Epithelial cell of proximal tubule (primary cell): ENCODE measurements at regions not wholly inside any gene's neighbourhood (a gene's known extent, or its start where the extent isn't known, plus 50 kb on each side); places are given as distances from the start of the nearest gene placed in this dataset.

Experiments
- DNase-seq: peaks from one replicate; pipeline ENCODE4 v3.0.0-alpha.2; 2011; ENCODE audit warnings: low read depth
- H3K4me3 ChIP-seq: 2 replicates; pipeline ENCODE4 v1.5.1; 2011; ENCODE audit warnings: low read depth, mild to moderate bottlenecking, low read length
- TF ChIP-seq, protein P1 (sequence below): conservative IDR thresholded peaks from 2 replicates; pipeline ENCODE4 v1.5.1; 2012; ENCODE audit warnings: low read depth, mild to moderate bottlenecking, low read length

DNA sequence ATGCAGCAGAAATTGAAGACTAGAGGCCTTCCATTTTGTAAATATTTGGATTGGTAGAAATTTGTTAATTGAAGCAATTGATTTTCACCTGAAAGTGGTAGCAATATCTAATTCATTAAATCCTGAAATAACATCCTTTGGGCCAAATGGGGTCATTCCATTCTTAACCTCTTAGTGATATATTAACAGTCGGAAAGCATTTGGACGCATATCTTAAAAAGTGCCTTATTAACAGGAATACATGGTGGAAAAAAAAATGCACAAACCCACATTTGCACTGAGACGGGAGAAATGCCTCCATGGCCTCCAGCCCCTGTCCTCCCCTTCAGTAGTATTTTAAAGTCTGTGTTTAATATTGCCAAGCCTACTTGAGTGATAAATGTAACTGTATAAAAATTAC, 205.5 kb downstream of the TFAP2B start:
- TF ChIP-seq, protein P1, sequence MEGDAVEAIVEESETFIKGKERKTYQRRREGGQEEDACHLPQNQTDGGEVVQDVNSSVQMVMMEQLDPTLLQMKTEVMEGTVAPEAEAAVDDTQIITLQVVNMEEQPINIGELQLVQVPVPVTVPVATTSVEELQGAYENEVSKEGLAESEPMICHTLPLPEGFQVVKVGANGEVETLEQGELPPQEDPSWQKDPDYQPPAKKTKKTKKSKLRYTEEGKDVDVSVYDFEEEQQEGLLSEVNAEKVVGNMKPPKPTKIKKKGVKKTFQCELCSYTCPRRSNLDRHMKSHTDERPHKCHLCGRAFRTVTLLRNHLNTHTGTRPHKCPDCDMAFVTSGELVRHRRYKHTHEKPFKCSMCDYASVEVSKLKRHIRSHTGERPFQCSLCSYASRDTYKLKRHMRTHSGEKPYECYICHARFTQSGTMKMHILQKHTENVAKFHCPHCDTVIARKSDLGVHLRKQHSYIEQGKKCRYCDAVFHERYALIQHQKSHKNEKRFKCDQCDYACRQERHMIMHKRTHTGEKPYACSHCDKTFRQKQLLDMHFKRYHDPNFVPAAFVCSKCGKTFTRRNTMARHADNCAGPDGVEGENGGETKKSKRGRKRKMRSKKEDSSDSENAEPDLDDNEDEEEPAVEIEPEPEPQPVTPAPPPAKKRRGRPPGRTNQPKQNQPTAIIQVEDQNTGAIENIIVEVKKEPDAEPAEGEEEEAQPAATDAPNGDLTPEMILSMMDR = no peak
- no peak overlapping the region for H3K4me3 ChIP-seq
- DNase-seq = peak; percentile 36

DNA sequence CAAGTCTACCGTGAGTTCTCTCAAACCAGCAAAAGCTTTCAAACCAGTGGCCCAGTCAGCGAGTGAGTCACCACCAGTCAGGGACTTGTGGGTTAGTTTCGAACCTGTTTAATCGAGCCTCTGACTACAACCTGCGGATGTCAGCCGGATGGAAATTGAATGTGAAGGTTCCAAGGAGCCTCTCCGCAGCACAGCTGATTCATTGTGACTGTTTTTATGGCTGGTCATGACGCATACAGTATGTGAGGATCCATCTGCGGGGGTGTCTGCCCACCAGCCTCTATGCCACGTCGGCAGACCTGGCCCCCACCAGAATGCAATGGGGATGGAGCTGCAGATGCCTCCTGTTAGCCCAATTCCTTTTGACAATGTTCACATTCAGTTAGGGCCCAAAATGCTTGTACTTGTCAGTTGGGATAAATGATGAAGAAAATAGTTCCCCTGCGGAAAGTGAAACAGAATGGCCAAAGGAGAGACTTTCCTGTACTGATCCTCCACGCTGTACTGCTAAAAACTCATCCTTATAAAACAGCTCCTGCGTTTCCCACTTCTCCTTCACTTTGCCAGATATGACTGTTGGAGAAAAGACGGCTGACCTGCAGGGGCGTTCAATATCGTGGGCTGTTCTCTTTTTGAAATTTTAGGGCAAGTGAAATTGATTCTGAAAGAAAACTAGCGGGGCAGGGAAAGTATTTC, 206.6 kb downstream of the TFAP2B start:
- DNase-seq = peak; percentile 23
- TF ChIP-seq, protein P1 = no peak
- no peak overlapping the region for H3K4me3 ChIP-seq

DNA sequence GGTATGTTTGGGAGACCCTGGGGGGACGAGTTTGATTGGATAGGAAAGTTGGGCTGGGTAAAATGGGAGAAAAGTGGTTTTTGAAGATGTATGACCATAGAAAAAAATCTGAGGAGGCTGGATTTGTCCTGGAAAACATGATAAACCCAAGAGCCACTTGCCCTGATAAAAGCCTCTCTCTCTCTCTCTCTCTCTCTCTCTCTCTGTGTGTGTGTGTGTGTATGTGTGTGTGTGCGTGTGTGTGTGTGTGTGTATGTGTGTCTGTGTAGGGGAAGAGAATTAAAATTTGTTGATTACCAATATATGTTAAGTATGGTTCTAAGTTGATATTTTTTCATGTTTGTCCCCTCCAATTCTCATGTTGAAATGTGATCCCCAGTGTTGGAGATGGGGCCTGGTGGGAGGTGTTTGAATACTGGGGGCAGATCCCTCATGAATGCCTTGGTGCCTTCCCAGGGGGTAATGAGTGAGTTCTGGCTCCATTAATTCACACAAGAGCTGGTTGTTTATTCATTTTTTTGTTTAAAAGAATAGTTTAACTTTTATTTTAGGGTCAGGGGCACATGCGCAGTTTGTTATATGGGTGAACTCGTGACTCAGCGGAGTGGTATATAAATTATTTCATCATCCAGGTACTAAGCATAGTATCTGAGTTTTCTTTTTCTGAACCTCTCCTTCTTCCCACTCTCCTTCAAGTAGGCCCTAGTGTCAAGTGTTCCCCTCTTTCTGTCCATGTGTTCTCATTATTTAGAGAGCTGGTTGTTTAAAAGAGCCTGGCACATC, 208.8 kb downstream of the TFAP2B start:
- no peak overlapping the region for H3K4me3 ChIP-seq
- TF ChIP-seq, protein P1 = no peak
- no peak for DNase-seq

DNA sequence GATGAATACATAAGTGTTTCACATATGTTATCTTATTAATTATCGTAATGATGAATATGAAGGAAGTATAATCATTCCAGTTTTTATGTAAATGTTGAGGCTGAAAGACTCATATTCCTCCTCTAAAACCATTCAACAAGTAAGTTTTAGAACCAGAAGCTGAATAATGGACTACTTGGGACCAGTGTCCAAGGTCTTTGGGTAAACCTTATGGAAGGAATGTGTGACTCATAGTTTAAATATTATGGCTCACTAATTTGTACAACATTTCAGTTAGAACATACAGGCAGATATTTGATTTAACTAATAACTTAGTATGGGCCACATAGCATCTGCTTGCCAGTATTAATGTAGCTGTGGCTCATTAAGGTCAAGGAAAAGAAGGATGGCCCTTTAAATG, 209.6 kb downstream of the TFAP2B start:
- DNase-seq = no peak
- TF ChIP-seq, protein P1 = no peak

DNA sequence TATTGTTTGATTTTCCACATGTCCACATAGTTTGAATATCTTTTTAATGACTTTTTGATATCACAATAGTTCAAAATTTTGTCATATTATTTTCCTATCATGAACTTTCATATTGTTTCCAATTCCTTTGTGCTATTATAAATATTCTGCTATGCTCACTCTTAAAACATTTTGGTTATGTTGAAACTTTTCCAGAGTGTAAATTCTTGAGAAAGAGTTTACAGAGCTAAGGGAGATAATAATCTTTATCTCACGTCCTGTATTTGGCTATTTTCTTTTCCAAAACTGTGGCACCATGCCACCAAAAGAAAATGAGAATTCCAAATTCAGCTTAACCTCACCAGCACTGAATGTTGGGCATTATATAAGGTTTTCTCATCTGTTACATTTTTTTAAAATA, 210.9 kb downstream of the TFAP2B start:
- DNase-seq = no peak
- TF ChIP-seq, protein P1 = no peak
- no peak overlapping the region for H3K4me3 ChIP-seq

More for the DNA sequence above, 209.6 kb downstream of the TFAP2B start:
- H3K4me3 ChIP-seq = no peak overlapping the region

DNA sequence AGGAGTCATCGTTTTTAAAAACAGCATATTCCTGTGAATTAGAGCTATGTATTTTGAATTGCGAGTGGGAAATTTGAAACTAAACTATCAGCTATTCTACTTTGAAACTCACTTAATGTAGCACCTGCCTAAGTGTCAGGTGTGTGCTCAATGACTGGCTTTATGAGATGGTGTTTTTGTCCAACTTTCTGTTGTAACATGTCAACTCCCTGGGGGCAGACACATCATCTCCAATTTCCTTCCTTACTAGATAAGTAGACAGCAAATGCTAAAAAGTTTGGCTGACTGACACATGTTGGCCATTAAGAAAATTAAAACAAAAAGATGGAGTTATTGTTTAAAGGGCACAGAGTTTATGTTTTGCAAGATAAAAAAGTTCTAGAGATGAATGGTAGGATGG, 226.9 kb downstream of the TFAP2B start:
- TF ChIP-seq, protein P1 = no peak
- no peak for DNase-seq
- no peak overlapping the region for H3K4me3 ChIP-seq
